ENCODE measurements at regions not wholly inside any gene's neighbourhood (a gene's known extent, or its start where the extent isn't known, plus 50 kb on each side); places are given as distances from the start of the nearest gene placed in this dataset.

- H3K4me3 Mint-ChIP-seq, result no peak overlapping the region
- no peaks in the 10 kb centered on the region for H3K4me1 Mint-ChIP-seq
- POLR2A ChIA-PET, result no interaction called here
- ATAC-seq, result no peak
- H3K27me3 Mint-ChIP-seq (ENCODE audit: low read depth), result no peaks in the 10 kb centered on the region
- 0 out of 2 replicates have a peak, but pooled peaks cover 4% of the 10 kb centered on the region for H3K9me3 Mint-ChIP-seq
- TF ChIP-seq NFATC4 (CRISPR knock-in tag; IDR thresholded peaks at IDR 0.05) (no peak), ZNF219 (CRISPR knock-in tag; IDR thresholded peaks at IDR 0.05; ENCODE audit: borderline replicate concordance) (no peak), ZNF281 (CRISPR knock-in tag; IDR thresholded peaks at IDR 0.05) (no peak), RELA (CRISPR knock-in tag; IDR thresholded peaks at IDR 0.05; ENCODE audit: borderline replicate concordance) (no peak), PREB (CRISPR knock-in tag; IDR thresholded peaks at IDR 0.05; ENCODE audit: borderline replicate concordance) (no peak), E2F1 (CRISPR knock-in tag; IDR thresholded peaks at IDR 0.05) (no peak), NR2C2 (CRISPR knock-in tag; IDR thresholded peaks at IDR 0.05) (no peak)
- no peak for DNase-seq (ENCODE audit: low spot score)
- H3K36me3 Mint-ChIP-seq, result no peaks in the 10 kb centered on the region
- H3K27ac Mint-ChIP-seq, result no peak overlapping the region
- CTCF ChIA-PET, result no interaction called here
Measured at GRCh38 chr7:124651136-124651535, 114.5 kb downstream of the GPR37 start.

GRCh38 chr7:124649397-124650014 lies 116.1 kb downstream of the GPR37 start:
- CTCF ChIA-PET, result no interaction called here
- POLR2A ChIA-PET, result no interaction called here
- Mint-ChIP-seq H3K27me3 (ENCODE audit: low read depth) (no peaks in the 10 kb centered on the region), H3K36me3 (no peaks in the 10 kb centered on the region), H3K27ac (no peak overlapping the region), H3K4me1 (peaks cover 4% of the 10 kb centered on the region; the same call in 1 of the 2 replicates), H3K4me3 (no peak overlapping the region), H3K9me3 (0 out of 2 replicates have a peak, but pooled peaks cover 4% of the 10 kb centered on the region)
- ATAC-seq (no peak), DNase-seq (ENCODE audit: low spot score) (no peak)
- TF ChIP-seq PREB (CRISPR knock-in tag; IDR thresholded peaks at IDR 0.05; ENCODE audit: borderline replicate concordance) (no peak), ATF3 (CRISPR knock-in tag; conservative IDR thresholded peaks at IDR 0.05) (no peak), NFATC4 (CRISPR knock-in tag; IDR thresholded peaks at IDR 0.05) (no peak), CREB1 (CRISPR knock-in tag; IDR thresholded peaks at IDR 0.05) (no peak), ZNF317 (CRISPR knock-in tag; IDR thresholded peaks at IDR 0.05; ENCODE audit: borderline replicate concordance, low read depth) (no peak), MXD4 (CRISPR knock-in tag; IDR thresholded peaks at IDR 0.05; ENCODE audit: borderline replicate concordance) (no peak), ZBTB21 (CRISPR knock-in tag; IDR thresholded peaks at IDR 0.05; ENCODE audit: borderline replicate concordance) (no peak), AR (CRISPR knock-in tag; IDR thresholded peaks at IDR 0.05) (no peak), ZNF671 (CRISPR knock-in tag; IDR thresholded peaks at IDR 0.05) (no peak), CREM (CRISPR knock-in tag; IDR thresholded peaks at IDR 0.05) (no peak), ZNF219 (CRISPR knock-in tag; IDR thresholded peaks at IDR 0.05; ENCODE audit: borderline replicate concordance) (no peak)

All from WTC11 (cell line).